Aorta (tissue), 5 donors: ENCODE measurements at regions not wholly inside any gene's neighbourhood (a gene's known extent, or its start where the extent isn't known, plus 50 kb on each side); places are given as distances from the start of the nearest gene placed in this dataset.

Experiments
- ATAC-seq: fragments of 200-7000 bp; cut with Tn5 transposase; one replicate; pipeline ENCODE4 v1.9.1; 2022; ENCODE audit warnings: moderate library complexity; ENCODE audit not compliant: low FRiP score
- DNase-seq, 2 donors: peaks; one replicate each; pipeline ENCODE4 v3.0.0-alpha.2; 2020
- H3K27ac ChIP-seq, 2 donors: one replicate each; pipeline ENCODE4 v1.5.1; 2013; ENCODE audit warnings: low read length in 2 of 2, mild to moderate bottlenecking in 2 of 2, moderate library complexity in 2 of 2, control low read depth in 1 of 2, inconsistent platforms in 1 of 2, low read depth in 1 of 2
- H3K27me3 ChIP-seq, 2 donors: one replicate each; pipeline ENCODE4 v1.6.1; 2013; ENCODE audit warnings: control low read depth in 1 of 2, low read length in 1 of 2, mild to moderate bottlenecking in 1 of 2, moderate library complexity in 1 of 2; ENCODE audit not compliant: insufficient read depth in 2 of 2, control insufficient read depth in 1 of 2
- H3K36me3 ChIP-seq, 2 donors: one replicate each; pipeline ENCODE4 v1.6.1; 2013; ENCODE audit warnings: control low read depth in 1 of 2, low read length in 1 of 2, mild to moderate bottlenecking in 1 of 2; ENCODE audit not compliant: insufficient read depth in 2 of 2, control insufficient read depth in 1 of 2
- H3K4me1 ChIP-seq, 2 donors: one replicate each; pipeline ENCODE4 v1.6.1; 2013; ENCODE audit warnings: low read length in 2 of 2, control low read depth in 1 of 2, mild to moderate bottlenecking in 1 of 2, moderate library complexity in 1 of 2; ENCODE audit not compliant: insufficient read depth in 2 of 2, control insufficient read depth in 1 of 2
- H3K4me3 ChIP-seq, 2 donors: one replicate each; pipeline ENCODE4 v1.5.1; 2013; ENCODE audit warnings: low read length in 2 of 2, control low read depth in 1 of 2, mild to moderate bottlenecking in 1 of 2
- H3K9me3 ChIP-seq: one replicate; pipeline ENCODE4 v1.6.1; 2013; ENCODE audit warnings: mild to moderate bottlenecking, low read length; ENCODE audit not compliant: control insufficient read depth
- WGBS, 2 donors: extraction: QIAGEN DNeasy Blood & Tissue Kit; methylation state at CpG; one replicate each; pipeline ENCODE4 v1.1.7; 2013; 5-methylcytosine and 5-hydroxymethylcytosine counted together
- intact Hi-C, 2 donors: fragments of 100-400 bp; cut with DNase I; formaldehyde crosslinking; loops; one replicate each; pipeline versions ENCODE4 v1.14.2 to v1.15.0; 2022
- donor health status: healthy with polysubstance abuse.
- donor health status: Bipolar disorder and iron deficiency.
- donor health status: DM: no; HTN: no; CAD: no.
- donor health status: DM: no; HTN: no; CAD: no.
- donor health status: DM: yes; HTN: yes; CAD: no.

DNA sequence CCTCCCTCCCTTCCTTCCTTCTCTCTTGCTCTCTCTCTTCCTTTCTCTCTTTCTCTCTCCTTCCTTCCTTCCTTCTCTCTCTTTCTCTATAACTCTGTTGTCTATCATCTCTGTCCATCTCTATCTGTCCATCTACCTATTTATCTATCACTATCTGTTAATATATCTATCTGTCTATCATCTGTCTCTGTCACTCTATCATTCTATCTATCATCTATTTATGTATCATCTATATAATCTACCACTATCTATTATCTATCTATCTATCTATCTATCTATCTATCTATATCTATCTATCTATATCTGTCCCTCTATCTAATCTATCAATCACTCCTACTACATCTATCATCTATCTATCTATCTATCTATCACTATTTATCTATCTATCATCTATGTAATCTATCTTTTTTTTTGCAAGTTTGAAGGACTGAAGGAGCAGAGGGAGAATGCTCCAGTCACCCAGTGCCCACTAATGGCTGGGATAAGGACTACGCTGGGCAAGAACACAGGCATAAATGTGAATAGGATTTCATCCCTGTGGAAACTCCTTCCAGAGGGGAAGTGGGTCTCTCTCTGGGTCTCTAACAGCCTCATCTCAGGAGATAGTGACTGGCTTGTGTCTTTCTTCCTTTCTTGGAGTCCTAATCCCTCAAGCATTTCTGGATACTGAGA lies 427.0 kb downstream of the LPIN1 start:
- Histone ChIP-seq H3K9me3 (no peaks in the 10 kb centered on the region), H3K4me3 (no peak overlapping the region), H3K36me3 (no peaks in the 10 kb centered on the region), H3K27ac (no peak overlapping the region), H3K4me1 (peaks cover 0 to 7% of the 10 kb centered on the region in 2 donors), H3K27me3 (peaks cover 0 to 1% of the 10 kb centered on the region in 2 donors)
- ATAC-seq: no peak
- no peak for DNase-seq
- intact Hi-C loops: no loop called here
- WGBS, 2 donors: 96 to 97% methylated on average over 1 of the region's 1 CpG

DNA sequence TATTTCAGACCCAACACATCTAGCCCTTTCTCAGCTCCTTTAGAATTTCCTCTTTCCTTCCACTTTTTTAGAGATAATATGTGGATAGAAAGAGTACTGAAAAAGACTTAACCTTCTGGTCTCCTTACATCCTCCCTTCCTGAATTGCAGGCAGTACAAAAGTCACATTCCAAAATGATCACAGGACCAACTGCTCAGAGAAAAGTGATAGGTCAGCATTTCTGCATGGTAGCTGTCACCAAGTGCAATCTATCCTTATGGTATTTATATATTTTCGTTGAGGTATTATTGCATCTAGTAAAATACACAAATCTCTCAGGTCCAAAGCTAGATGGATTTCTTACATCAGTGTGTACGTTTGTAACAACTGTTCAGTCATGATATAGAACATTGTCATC lies 427.5 kb downstream of the LPIN1 start:
- intact Hi-C loops: no loop called here
- no peak overlapping the region for H3K4me3 ChIP-seq
- WGBS, 2 donors: 81 to 86% methylated on average over 2 of the region's 2 CpGs
- no peak overlapping the region for H3K27ac ChIP-seq
- no peaks in the 10 kb centered on the region for H3K9me3 ChIP-seq
- H3K36me3 ChIP-seq: no peaks in the 10 kb centered on the region
- peaks cover 0 to 7% of the 10 kb centered on the region in 2 donors for H3K4me1 ChIP-seq
- peaks cover 0 to 1% of the 10 kb centered on the region in 2 donors for H3K27me3 ChIP-seq
- no peak for DNase-seq
- no peak for ATAC-seq

DNA sequence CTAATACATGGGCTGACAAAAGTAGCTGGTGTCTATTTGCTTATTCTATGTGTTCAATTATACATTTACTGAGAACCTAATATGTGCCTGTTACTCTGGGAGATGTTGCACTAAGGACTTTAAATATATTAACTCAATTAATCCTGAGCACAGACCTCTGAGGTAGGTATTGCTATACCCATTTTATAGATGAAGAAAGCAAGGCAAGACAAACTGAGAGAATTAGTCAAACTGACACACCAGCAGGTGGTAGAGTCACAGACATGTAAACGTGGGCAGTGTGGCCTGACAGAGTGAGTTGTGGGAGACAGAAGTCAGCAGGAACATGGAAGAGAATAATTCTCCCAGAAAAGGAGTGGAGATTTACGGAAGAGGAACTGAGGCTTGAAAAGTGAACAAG lies 428.9 kb downstream of the LPIN1 start:
- ATAC-seq (no peak), DNase-seq (no peak)
- Histone ChIP-seq H3K27ac (no peak overlapping the region), H3K9me3 (no peaks in the 10 kb centered on the region), H3K4me1 (no peaks in the 10 kb centered on the region), H3K36me3 (no peaks in the 10 kb centered on the region), H3K4me3 (no peak overlapping the region), H3K27me3 (peaks cover 0 to 1% of the 10 kb centered on the region in 2 donors)
- intact Hi-C loops: no loop called here
- WGBS, 2 donors: 94 to 96% methylated on average over 2 of the region's 2 CpGs

DNA sequence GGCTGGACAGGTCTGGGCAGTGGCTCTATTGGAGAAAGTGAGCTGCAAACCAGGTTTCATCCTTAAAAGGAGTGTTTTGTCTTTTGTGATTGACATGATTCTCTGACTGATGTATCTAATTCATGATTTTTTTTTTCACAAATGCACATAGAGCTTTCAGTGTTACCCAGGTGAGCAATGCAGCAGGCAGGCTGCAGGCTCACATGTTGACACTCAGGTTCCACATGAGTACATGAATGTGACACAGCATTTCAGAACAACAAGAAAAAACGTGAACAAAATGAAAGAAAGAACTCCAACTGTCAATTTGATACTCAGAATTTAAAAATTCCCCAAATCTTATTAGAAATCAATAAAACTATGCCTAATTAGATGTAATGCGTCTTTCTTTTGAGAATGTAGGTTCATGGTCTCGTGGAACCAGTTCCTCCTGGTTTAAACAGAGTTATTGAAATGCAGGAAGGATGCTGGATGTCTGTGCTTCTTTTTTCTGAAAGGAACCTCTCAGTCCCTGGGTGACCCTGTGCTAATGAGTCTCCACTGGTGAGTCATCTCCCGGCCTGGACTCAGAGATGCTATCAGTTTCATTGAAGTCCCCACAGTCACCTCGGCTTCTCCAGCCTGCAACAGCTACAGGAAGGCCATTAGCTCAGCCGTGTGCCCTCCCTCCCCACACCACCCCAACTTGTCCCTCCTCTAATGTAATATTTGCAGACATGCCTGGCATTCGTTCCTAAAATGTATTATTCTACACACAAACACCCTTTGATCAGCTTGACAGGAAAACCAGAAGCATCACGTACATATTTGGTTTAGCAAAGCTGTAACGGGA lies 430.4 kb downstream of the LPIN1 start:
- H3K27me3 ChIP-seq: no peaks in the 10 kb centered on the region
- intact Hi-C loops: no loop called here
- 28 to 31% methylated on average over 9 of the region's 9 CpGs for WGBS, 2 donors
- DNase-seq: peak in 1 of 2 donors; percentile 79
- peak; percentile 74 for ATAC-seq
- no peaks in the 10 kb centered on the region for H3K9me3 ChIP-seq
- H3K36me3 ChIP-seq: no peaks in the 10 kb centered on the region
- H3K27ac ChIP-seq: no peak overlapping the region
- H3K4me1 ChIP-seq: no peaks in the 10 kb centered on the region
- H3K4me3 ChIP-seq: no peak overlapping the region

DNA sequence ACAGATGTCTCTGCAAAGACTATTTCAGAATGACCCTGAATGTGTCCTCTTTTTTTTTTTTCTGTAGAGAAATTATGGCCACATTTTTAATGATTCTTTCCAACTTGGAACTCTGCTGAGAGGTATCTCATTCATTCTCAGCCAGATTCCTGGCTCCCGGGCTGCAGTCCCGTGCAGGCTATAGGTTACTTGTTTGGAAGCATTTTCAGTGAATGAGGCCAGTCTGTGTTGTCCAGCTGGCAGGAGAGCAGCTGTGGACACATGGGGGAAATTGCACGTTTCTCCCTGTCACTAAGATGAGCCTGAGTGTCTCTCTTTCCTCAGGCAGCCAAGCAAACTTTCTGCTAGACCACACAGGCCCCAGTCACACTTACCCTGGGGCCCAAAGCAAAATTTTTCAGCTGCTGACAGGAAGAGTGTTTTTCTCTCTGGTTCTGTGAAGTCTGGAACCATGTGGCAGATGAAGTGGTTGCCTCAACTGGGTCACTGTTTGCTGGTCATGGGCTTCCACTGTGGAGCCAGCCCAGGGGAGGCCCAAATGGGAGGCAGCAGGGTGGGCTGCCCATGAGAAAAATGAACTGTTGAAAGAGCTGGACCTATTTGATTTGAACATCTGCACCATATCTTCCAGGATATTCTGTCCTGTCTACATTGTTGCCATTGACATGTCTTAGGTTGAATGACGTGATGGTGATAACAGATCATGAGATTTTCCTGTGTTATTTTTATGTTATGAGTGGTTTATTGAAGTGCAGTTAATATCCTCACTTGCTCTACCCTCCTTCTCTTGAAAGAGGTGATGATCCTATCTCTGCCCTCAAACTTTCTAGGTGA lies 431.2 kb downstream of the LPIN1 start:
- no peaks in the 10 kb centered on the region for H3K36me3 ChIP-seq
- ATAC-seq: peak; percentile 61

DNA sequence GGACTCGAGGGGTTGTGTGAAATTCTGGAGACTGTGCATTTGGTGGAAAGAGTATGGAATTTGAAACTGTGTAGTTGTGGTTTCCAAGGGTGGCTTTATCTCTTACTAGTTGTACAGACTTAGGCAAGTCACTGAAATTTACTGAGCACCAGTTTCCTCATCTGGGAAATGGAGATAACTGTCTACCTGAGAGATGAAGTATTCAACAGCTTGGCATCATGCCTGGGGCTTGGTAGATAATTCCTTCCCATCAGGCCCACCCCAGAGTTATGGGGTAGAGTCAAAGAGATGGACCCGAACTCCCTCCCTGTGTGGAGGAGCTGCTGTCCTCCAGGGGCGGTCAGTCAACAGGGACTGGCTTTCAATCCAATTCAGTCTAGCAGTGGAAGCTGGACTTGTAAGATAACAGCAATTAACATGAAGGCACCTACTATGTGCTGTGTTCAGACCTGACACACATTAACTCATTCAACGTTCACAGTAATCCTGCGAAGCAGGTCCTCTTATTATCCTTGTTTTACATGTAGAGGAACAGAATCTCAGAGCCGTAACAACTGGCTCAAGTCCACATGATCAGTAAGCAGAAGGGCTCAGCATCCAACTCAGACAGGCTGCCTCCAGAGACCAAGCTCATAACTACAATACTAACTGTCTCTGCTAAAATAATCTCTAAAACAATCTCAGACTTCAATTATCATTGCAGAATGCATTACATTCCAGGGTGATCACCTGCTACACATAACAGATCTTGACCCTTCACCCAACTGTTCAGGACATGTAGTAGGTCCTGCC lies 432.1 kb downstream of the LPIN1 start:
- Histone ChIP-seq H3K27ac (no peak overlapping the region), H3K9me3 (no peaks in the 10 kb centered on the region), H3K27me3 (no peaks in the 10 kb centered on the region), H3K4me1 (no peaks in the 10 kb centered on the region), H3K4me3 (no peak overlapping the region), H3K36me3 (no peaks in the 10 kb centered on the region)
- intact Hi-C loops: no loop called here
- DNase-seq (no peak), ATAC-seq (no peak)
- 93 to 95% methylated on average over 6 of the region's 6 CpGs for WGBS, 2 donors

More for the DNA sequence above, 431.2 kb downstream of the LPIN1 start:
- DNase-seq: no peak
- intact Hi-C loops: no loop called here
- H3K4me1 ChIP-seq: no peaks in the 10 kb centered on the region
- H3K9me3 ChIP-seq: no peaks in the 10 kb centered on the region
- 23 to 27% methylated on average over 4 of the region's 4 CpGs for WGBS, 2 donors
- H3K27me3 ChIP-seq: no peaks in the 10 kb centered on the region
- H3K4me3 ChIP-seq: no peak overlapping the region
- H3K27ac ChIP-seq: no peak overlapping the region

DNA sequence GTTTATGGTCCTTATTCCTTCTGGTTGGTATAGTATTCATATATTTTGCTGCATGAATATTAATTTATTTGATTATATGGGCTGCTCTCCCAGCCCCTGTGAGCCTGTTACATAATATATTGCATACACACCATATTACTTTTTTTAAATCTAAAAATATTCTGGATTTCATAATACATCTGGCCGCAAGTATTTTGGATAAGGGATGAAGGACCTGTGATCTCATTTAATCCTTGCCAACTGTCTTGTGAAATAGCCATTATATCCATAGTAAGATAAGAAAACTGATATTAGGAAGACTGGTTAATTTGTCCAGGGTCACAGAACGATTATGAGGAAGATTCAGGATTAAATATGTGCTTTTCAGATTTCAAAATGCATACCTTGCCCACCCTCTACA lies 433.6 kb downstream of the LPIN1 start:
- Histone ChIP-seq H3K27me3 (no peaks in the 10 kb centered on the region), H3K27ac (no peak overlapping the region), H3K4me3 (no peak overlapping the region), H3K36me3 (no peaks in the 10 kb centered on the region), H3K9me3 (no peaks in the 10 kb centered on the region), H3K4me1 (no peaks in the 10 kb centered on the region)
- DNase-seq (no peak), ATAC-seq (peak; percentile 37)
- intact Hi-C loops: no loop called here
- WGBS, 2 donors: 74 to 78% methylated on average over 2 of the region's 2 CpGs

DNA sequence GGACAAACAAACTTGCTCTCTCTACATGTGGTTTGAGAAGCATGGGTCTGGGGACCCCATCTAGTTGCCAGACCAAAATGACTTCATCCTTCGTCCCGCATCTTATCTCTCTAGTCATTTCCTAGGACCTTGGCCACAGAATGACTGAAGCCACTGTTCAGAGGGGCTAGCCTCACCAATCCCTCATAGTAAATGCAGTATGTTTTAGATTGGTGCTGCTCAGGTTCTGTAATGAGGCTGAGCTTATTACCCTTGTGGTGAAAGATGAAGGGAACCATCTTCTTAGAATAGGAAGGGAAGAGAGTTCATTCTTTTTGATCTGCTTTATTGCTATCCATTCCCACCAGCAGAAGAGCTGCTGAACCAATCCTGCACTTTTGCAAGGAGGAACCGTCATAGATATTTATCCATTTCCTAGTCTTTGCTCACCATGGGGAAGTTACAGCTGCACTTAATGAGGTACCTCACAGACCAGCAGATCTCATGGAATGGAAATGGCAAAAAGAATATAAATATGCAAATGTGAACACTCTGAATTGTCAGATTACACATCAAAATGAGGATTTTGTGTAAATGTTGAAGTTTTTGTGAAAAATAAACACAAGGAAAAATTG lies 436.7 kb downstream of the LPIN1 start:
- H3K4me3 ChIP-seq: no peak overlapping the region
- no peak for DNase-seq
- H3K36me3 ChIP-seq: no peaks in the 10 kb centered on the region
- H3K9me3 ChIP-seq: no peaks in the 10 kb centered on the region
- WGBS, 2 donors: 71 to 79% methylated on average over 3 of the region's 3 CpGs
- H3K27me3 ChIP-seq: no peaks in the 10 kb centered on the region
- no peaks in the 10 kb centered on the region for H3K4me1 ChIP-seq
- no peak overlapping the region for H3K27ac ChIP-seq
- no peak for ATAC-seq
- intact Hi-C loops: no loop called here
